ENCODE measurements at regions not wholly inside any gene's neighbourhood (a gene's known extent, or its start where the extent isn't known, plus 50 kb on each side); places are given as distances from the start of the nearest gene placed in this dataset.

GRCh38 chr5:93048858-93049257, 532.2 kb downstream of the NR2F1-AS1 start:
- DNase-seq: no peak

- DNase-seq: no peak
Observed at GRCh38 chr5:93044859-93045666, 536.0 kb downstream of the NR2F1-AS1 start.

GRCh38 chr5:93039888-93040287, 541.1 kb downstream of the NR2F1-AS1 start:
- DNase-seq: no peak

- no peak for DNase-seq
Observed at GRCh38 chr5:93034621-93035590, 546.1 kb downstream of the NR2F1-AS1 start.

GRCh38 chr5:93022796-93023447, 558.1 kb downstream of the NR2F1-AS1 start:
- no peak for DNase-seq

GRCh38 chr5:93022211-93022610, 558.8 kb downstream of the NR2F1-AS1 start:
- DNase-seq: no peak

GRCh38 chr5:93019896-93020295, 561.1 kb downstream of the NR2F1-AS1 start:
- no peak for DNase-seq

- DNase-seq: no peak
Observed at GRCh38 chr5:93018461-93018860, 562.6 kb downstream of the NR2F1-AS1 start.

- DNase-seq: no peak
Observed at GRCh38 chr5:93017849-93018248, 563.2 kb downstream of the NR2F1-AS1 start.

GRCh38 chr5:93017376-93017775, 563.6 kb downstream of the NR2F1-AS1 start:
- DNase-seq: no peak

GRCh38 chr5:93010616-93011015, 570.4 kb downstream of the NR2F1-AS1 start:
- no peak for DNase-seq

GRCh38 chr5:93010037-93010436, 571.0 kb downstream of the NR2F1-AS1 start:
- DNase-seq: no peak

- DNase-seq: no peak
Observed at GRCh38 chr5:93008502-93009207, 572.4 kb downstream of the NR2F1-AS1 start.

- DNase-seq: no peak
Observed at GRCh38 chr5:93006915-93007314, 574.1 kb downstream of the NR2F1-AS1 start.

GRCh38 chr5:92998456-92998855, 582.6 kb downstream of the NR2F1-AS1 start:
- DNase-seq: no peak

GRCh38 chr5:92994392-92994791, 586.6 kb downstream of the NR2F1-AS1 start:
- DNase-seq: no peak

GRCh38 chr5:92992073-92992472, 588.9 kb downstream of the NR2F1-AS1 start:
- DNase-seq: no peak

- no peak for DNase-seq
Observed at GRCh38 chr5:92991581-92992067, 589.4 kb downstream of the NR2F1-AS1 start.

- DNase-seq: no peak
Observed at GRCh38 chr5:92990771-92991170, 590.2 kb downstream of the NR2F1-AS1 start.

- DNase-seq: no peak
Observed at GRCh38 chr5:92981001-92981400, 600.0 kb downstream of the NR2F1-AS1 start.

GRCh38 chr5:92980491-92980890, 600.5 kb downstream of the NR2F1-AS1 start:
- DNase-seq: no peak

- DNase-seq: no peak
Observed at GRCh38 chr5:92979716-92980115, 601.3 kb downstream of the NR2F1-AS1 start.
